ENCODE measurements at regions not wholly inside any gene's neighbourhood (a gene's known extent, or its start where the extent isn't known, plus 50 kb on each side); places are given as distances from the start of the nearest gene placed in this dataset.

DNA sequence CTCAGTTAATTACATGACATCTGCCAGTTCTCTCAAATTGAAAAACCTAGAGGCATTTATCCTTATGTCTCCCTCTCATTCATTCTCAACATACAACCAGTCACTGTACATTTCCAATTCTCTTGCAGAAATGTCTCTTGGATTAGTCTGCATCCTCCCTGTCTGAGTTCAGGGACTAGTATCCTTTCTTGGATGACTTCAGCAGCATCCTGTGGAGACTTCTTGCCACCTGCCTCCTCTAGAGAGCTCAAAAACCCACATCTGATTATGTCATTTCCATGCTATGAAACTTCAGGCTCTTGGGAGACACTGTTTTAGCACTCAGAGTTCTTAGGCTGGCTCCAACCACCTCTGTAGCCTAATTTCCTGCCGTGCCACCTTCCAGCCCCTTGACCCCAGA, 515.1 kb upstream of the DIPK2B start:
- TF ChIP-seq, protein P1, sequence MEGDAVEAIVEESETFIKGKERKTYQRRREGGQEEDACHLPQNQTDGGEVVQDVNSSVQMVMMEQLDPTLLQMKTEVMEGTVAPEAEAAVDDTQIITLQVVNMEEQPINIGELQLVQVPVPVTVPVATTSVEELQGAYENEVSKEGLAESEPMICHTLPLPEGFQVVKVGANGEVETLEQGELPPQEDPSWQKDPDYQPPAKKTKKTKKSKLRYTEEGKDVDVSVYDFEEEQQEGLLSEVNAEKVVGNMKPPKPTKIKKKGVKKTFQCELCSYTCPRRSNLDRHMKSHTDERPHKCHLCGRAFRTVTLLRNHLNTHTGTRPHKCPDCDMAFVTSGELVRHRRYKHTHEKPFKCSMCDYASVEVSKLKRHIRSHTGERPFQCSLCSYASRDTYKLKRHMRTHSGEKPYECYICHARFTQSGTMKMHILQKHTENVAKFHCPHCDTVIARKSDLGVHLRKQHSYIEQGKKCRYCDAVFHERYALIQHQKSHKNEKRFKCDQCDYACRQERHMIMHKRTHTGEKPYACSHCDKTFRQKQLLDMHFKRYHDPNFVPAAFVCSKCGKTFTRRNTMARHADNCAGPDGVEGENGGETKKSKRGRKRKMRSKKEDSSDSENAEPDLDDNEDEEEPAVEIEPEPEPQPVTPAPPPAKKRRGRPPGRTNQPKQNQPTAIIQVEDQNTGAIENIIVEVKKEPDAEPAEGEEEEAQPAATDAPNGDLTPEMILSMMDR (IDR thresholded peaks at IDR 0.05; ENCODE audit: low read length), result no peak
- no peak for TF ChIP-seq EZH2 (IDR thresholded peaks at IDR 0.05; ENCODE audit: borderline replicate concordance, low read length)

Measured in OCI-LY1 (cell line).